Fibroblast of villous mesenchyme (primary cell): ENCODE measurements at regions not wholly inside any gene's neighbourhood (a gene's known extent, or its start where the extent isn't known, plus 50 kb on each side); places are given as distances from the start of the nearest gene placed in this dataset.

Experiments used
- DNase-seq: peaks from one replicate; pipeline ENCODE4 v3.0.0-alpha.2; 2010; ENCODE audit warnings: low read depth
- H3K4me3 ChIP-seq: 2 replicates; pipeline ENCODE4 v1.5.1; 2011; ENCODE audit warnings: low read depth, mild to moderate bottlenecking, low read length
- TF ChIP-seq, protein P1 (sequence below): IDR thresholded peaks from 2 replicates; pipeline ENCODE4 v1.5.1; 2012; ENCODE audit warnings: low read depth, mild to moderate bottlenecking, low read length; ENCODE audit not compliant: insufficient read depth

DNA sequence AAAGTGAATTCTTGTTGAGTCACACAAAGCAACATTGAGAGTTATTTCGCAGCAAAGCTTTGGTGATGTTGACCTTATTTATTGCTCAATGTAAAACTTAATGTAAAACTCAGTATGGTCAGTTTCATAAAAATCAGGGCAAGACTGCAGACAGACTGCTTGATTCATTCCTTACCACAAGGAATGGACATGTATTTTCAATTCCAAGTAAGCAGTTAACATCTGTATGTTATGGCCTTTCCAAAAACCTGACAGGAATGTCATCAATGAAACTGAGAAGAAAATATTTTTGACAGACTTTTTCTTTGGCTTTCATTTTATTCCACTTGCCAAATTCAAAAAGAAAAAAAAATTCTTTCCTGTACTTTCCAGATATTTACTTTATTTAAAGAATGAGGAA is 488.3 kb downstream of the ANKRD50 start:
- no peak overlapping the region for H3K4me3 ChIP-seq
- no peak for DNase-seq
- TF ChIP-seq, protein P1, sequence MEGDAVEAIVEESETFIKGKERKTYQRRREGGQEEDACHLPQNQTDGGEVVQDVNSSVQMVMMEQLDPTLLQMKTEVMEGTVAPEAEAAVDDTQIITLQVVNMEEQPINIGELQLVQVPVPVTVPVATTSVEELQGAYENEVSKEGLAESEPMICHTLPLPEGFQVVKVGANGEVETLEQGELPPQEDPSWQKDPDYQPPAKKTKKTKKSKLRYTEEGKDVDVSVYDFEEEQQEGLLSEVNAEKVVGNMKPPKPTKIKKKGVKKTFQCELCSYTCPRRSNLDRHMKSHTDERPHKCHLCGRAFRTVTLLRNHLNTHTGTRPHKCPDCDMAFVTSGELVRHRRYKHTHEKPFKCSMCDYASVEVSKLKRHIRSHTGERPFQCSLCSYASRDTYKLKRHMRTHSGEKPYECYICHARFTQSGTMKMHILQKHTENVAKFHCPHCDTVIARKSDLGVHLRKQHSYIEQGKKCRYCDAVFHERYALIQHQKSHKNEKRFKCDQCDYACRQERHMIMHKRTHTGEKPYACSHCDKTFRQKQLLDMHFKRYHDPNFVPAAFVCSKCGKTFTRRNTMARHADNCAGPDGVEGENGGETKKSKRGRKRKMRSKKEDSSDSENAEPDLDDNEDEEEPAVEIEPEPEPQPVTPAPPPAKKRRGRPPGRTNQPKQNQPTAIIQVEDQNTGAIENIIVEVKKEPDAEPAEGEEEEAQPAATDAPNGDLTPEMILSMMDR: no peak

DNA sequence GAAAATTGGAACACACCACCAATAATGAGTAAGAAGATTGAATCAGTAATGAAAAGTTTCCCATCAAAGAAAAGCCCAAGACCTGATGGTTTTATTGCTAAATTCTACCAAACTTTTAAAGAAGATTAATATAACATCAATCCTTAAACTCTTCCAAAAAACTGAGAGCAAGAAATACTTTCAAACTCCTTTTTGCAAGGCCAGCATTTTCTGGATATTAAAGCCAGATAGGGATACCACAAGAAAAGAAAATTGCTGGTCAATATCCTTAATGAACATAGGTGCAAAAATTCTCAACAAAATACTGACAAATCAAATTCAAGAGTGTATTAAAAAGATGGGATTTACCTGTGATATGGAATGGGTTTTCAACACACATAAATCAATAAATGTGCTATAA is 484.6 kb downstream of the ANKRD50 start:
- H3K4me3 ChIP-seq: no peak overlapping the region
- TF ChIP-seq, protein P1: no peak
- DNase-seq: no peak

DNA sequence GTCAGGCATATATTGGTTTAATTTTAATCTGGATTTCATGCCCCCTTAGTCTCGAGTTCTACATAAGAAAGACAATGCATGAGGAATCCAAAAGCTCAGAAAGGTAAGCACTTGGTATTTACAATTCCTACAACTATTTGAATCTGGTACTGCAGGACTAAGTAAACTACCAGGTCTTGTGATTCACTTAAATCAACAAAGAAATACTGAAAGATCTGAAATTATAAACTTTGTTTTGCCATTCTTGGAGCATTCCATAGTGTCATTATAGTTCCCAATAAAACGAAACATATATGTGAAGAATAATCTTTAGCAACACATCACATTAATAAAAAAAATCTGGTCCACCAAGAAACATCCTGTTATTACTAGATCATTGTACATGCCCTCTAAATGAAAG is 482.3 kb downstream of the ANKRD50 start:
- no peak for DNase-seq

DNA sequence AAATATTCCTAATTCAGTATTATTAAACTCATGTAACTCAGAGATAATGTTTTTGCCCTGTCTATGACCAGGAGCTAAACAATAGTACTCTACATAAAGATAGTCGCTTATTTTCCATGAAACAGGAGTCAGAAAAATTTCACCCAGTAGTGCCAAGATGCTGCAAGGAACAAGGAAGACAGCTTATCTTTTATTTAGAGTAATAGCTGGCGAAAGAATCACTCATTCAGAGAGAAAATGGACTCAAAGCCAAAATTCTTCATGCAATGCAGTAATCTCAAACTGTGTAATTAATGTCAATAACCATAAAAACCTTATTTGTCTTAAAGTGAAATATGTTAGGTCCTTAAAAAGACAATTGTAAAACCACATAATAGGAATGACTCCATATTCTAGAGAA is 477.8 kb downstream of the ANKRD50 start:
- DNase-seq: no peak
- TF ChIP-seq, protein P1: no peak
- H3K4me3 ChIP-seq: no peak overlapping the region

More for the DNA sequence above, 482.3 kb downstream of the ANKRD50 start:
- TF ChIP-seq, protein P1: no peak
- no peak overlapping the region for H3K4me3 ChIP-seq

DNA sequence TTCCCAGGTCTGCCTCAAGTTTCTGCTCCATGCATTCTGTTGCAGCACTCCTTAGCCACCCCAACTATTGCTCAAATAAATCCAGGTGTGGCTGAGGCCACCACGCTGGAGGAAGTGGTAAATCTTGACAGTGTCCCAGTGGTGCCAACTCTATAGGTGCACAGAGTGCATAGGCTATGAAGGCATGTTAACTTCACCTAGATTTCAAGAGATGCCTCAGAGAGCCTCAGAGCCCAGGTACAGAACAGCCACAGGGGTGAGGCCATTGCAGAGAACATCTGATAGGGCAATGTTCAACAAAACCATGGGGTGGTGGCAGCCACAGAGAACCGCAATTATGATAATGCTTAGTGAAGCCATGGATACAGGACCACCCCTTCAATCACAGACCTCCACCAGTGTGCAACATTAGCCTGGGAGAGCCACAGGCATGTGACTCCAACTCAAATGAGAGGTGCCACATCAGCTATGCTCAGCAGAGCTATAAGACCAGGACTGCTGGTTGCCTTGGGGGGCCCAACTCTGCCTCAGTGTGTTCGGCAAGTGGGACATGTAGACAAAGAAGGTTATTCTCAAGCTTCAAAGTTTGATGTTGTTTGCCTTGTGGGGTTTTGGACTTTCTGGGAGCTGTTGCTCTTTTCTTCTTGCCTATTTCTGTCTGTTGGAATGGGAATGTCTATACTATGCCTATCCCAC is 468.7 kb downstream of the ANKRD50 start:
- no peak overlapping the region for H3K4me3 ChIP-seq
- DNase-seq: no peak
- TF ChIP-seq, protein P1: no peak

DNA sequence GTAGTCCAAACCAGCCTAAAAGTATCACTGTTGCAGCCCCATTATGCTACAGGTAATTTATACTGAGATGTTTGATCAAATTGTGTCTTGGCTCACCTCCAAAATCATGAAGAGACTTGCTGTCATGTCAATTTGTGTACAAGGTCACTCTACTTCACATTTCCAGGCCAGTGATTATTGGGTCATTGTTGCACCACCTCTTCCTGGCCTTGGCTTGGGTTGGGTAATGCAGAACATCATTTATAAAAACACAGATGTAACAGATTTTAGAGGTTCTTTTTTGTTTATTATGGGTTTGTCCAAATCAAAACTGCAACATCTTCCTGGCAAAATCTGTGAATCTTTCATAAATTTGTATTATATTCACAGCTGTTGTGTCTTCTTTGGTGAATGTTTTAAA is 459.5 kb downstream of the ANKRD50 start:
- DNase-seq: no peak
- H3K4me3 ChIP-seq: no peak overlapping the region
- TF ChIP-seq, protein P1: no peak
